ENCODE measurements at regions not wholly inside any gene's neighbourhood (a gene's known extent, or its start where the extent isn't known, plus 50 kb on each side); places are given as distances from the start of the nearest gene placed in this dataset.
"Not testable (repeated sequence)": the region's sequence is repeated elsewhere in the genome, so short reads cannot be mapped to it uniquely, and the experiment has no call there.

DNA sequence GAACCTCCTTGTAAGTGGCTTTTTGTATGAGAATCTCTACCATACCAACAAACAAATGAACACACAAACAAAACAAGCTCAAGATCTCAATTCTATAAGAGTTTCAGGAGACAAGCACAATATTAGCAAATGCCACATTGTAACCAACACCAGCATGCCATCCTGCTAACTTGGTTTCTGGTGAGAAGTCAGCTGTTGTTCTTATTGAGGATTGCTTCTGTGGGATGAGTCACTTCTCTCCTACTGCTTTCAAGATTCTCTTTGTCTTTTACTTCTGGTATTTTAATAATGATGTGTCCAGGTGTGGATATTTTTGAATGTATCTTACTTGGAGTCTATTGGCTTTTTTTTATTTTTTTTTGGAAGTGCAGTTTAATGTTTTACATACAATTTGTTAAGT, 131.7 kb downstream of the BCL2L11 start:
- no peaks in the 10 kb centered on the region for H3K36me3 ChIP-seq
- H3K9me3 ChIP-seq = no peaks in the 10 kb centered on the region
- intact Hi-C loops (cut with DNase I; ENCODE audit: low total_unique reads) = no loop called here
- H3K27me3 ChIP-seq = no peaks in the 10 kb centered on the region
- H3K4me3 ChIP-seq = no peak overlapping the region
- no peak for DNase-seq
- H3K4me1 ChIP-seq = peaks cover 0 to 9% (median 0%) of the 10 kb centered on the region in 4 donors
- no peak overlapping the region for H3K27ac ChIP-seq
- TF ChIP-seq, protein P1, sequence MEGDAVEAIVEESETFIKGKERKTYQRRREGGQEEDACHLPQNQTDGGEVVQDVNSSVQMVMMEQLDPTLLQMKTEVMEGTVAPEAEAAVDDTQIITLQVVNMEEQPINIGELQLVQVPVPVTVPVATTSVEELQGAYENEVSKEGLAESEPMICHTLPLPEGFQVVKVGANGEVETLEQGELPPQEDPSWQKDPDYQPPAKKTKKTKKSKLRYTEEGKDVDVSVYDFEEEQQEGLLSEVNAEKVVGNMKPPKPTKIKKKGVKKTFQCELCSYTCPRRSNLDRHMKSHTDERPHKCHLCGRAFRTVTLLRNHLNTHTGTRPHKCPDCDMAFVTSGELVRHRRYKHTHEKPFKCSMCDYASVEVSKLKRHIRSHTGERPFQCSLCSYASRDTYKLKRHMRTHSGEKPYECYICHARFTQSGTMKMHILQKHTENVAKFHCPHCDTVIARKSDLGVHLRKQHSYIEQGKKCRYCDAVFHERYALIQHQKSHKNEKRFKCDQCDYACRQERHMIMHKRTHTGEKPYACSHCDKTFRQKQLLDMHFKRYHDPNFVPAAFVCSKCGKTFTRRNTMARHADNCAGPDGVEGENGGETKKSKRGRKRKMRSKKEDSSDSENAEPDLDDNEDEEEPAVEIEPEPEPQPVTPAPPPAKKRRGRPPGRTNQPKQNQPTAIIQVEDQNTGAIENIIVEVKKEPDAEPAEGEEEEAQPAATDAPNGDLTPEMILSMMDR (IDR thresholded peaks at IDR 0.05) = no peak

DNA sequence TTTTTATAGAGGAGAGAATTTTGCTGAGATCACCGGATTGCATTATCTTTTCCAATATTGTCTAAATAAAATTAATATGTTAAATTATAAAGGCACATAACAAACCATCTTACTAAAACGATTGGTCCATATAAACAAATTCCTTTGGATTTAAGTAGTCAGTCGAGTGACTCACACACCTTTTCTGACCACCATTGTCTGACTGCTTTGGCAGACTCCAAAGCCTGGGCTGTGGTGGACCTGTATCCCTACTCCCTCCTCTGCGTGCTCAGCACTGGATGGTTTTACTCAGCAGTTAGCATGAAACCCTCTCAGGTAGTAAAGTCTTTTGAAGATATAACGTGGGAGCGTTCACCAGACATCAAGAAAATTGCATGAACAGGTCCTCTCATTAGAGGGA, 134.2 kb downstream of the BCL2L11 start:
- H3K4me1 ChIP-seq; H3K9me3 ChIP-seq; H3K4me3 ChIP-seq; H3K27ac ChIP-seq; DNase-seq; H3K36me3 ChIP-seq; H3K27me3 ChIP-seq; intact Hi-C loops (cut with DNase I; ENCODE audit: low total_unique reads): not testable (repeated sequence)

DNA sequence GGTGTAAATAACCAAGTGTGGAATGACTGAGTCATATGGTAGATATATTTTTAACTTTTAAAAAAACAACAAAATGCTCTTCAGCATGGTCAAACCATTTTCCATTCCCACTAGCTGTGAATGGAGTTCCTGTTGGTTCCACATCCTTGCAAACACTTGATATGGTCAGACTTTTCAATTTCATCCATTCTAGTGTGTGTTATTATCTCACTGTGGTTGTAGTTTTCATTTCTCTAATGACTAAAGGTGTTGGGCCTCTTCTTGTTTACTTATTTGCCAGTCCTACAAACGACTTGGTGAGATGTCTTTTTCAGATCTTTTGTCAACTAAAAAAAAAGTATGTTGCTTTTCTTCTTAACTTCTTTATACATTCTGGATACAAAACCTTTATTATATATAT, 135.9 kb downstream of the BCL2L11 start:
- H3K36me3 ChIP-seq; DNase-seq; H3K4me1 ChIP-seq; intact Hi-C loops (cut with DNase I; ENCODE audit: low total_unique reads); H3K27me3 ChIP-seq; H3K27ac ChIP-seq; H3K9me3 ChIP-seq; H3K4me3 ChIP-seq: not testable (repeated sequence)

DNA sequence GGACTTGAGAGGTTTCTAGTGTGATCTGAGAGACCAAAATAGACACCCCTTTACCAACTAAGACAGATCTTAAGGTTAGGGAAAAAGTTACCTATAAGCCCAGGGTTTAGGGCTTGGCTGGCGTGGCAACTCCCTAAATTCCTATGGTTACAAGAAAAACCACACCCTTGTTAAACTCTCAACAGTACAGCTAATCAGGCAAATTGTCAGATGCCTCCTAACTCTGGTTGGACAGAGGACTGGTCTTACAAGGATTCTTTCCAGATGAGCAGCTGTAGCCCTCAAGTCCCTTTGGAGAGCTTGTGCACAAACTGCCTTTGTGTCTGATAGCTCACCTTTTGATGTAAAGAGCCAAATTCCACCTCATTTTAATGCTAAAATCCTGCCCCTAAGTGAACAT, 136.9 kb downstream of the BCL2L11 start:
- H3K4me1 ChIP-seq; DNase-seq; intact Hi-C loops (cut with DNase I; ENCODE audit: low total_unique reads); H3K27me3 ChIP-seq; H3K9me3 ChIP-seq; H3K27ac ChIP-seq; H3K36me3 ChIP-seq; H3K4me3 ChIP-seq: not testable (repeated sequence)

DNA sequence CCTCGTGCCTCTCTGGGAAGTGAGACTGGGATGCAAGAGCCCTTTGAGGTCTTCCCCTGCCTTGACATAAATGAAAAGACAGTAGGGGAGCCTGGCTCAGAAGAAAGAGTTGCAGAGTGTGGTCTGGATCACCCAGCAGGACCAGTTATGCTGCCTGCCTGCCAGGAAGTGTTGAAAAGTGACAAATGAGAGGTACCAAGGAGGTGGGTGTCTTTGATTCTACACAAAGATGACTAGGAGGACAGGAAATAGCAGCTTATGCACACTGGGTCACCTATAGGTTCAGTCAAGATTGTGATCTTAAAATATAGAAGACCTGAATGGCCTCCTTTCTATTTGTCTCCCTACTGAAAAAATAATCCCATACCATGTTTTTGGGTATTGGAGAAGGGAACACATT, 137.6 kb downstream of the BCL2L11 start:
- H3K9me3 ChIP-seq; H3K36me3 ChIP-seq; H3K4me3 ChIP-seq; H3K4me1 ChIP-seq; H3K27ac ChIP-seq; DNase-seq; H3K27me3 ChIP-seq; intact Hi-C loops (cut with DNase I; ENCODE audit: low total_unique reads): not testable (repeated sequence)

DNA sequence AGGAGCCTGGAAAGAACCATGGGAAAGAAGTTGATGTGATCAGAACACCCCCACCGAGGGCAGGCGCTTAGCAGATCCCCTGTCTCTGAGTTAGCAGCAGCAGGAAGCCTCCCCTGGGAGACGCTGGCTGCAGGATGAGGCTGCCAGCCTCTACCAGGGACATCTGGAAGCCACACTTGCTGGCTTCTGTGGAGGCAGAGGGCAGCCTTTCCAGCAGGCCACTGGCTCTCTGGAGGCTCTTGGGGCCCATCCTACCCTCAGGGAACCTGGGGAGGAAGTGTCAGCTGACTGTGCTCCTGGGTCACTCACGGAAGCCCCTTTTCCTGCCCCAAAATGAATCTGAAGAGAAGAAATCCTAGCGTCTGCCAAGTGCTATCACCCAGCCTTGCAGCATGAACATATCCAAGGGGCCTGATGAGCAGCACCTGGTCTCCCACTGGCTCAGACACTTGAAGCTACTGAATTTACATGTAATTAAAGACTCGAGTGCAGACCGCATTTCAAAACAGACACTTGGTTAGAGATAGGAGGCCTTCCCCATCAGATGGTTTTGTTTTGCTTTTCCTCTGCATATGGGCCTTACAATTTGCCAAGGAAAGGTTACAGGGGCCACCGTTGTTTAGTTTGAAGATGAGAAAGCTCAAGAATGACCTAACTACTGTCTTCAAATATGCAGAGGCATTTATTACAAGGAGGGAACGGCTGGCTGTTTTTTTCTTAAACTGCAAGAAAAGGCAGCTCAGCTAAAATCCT, 142.1 kb downstream of the BCL2L11 start:
- H3K9me3 ChIP-seq; H3K27me3 ChIP-seq; DNase-seq; H3K4me1 ChIP-seq; intact Hi-C loops (cut with DNase I; ENCODE audit: low total_unique reads); H3K27ac ChIP-seq; H3K4me3 ChIP-seq; H3K36me3 ChIP-seq: not testable (repeated sequence)

DNA sequence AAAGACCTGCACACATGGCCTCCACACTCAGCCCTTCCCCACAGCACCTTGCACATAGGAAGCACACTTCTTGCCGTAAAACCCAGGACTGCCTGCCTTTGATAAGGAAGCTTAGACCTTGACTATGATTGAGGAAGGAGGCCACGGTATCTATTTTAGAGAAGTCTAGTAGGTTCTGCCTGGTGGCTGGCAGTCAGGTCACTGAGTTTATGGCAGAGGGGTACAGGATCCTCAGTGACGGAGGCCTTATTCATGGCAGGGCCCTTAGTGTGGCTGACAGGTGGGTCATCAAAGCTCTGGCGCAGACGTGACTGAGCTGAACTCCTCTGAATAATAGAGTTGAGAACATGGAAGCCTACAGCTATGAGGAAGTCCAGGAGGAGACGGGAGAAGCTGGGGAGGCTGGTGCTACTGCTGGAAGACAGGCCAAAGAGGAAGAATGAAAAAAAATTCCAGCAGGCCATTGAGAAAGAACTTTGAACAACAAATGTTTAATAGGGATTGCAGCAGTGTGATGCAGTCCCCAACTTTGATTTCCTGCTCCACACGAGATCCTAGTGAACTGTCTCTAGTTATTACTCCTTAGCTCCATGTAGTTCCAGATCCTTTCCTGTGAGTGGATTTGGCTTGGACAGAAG, 142.8 kb downstream of the BCL2L11 start:
- intact Hi-C loops (cut with DNase I; ENCODE audit: low total_unique reads); H3K36me3 ChIP-seq; H3K9me3 ChIP-seq; H3K27ac ChIP-seq; H3K4me3 ChIP-seq; H3K27me3 ChIP-seq; DNase-seq; H3K4me1 ChIP-seq: not testable (repeated sequence)

DNA sequence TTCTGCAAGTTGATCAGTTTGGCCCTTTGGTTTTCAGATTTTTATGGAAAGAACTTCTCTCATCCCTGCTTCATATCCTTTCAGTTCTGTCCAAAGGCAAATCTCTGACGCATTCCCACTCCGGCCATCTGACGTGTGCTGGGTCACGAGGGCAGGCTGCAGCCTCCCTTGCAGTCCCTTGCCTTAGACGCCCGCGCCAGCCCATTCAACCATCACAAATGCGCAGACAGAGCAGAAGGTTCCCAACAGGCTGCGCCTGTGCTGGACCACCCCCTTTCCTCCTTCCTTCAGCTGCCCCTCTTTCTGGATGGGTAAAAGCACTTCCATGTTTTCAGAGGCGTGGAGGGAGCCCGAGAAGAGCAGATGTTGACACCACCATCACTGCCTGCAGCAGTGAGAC, 144.2 kb downstream of the BCL2L11 start:
- H3K9me3 ChIP-seq; H3K4me1 ChIP-seq; intact Hi-C loops (cut with DNase I; ENCODE audit: low total_unique reads); H3K27ac ChIP-seq; H3K4me3 ChIP-seq; H3K27me3 ChIP-seq; H3K36me3 ChIP-seq; DNase-seq: not testable (repeated sequence)

DNA sequence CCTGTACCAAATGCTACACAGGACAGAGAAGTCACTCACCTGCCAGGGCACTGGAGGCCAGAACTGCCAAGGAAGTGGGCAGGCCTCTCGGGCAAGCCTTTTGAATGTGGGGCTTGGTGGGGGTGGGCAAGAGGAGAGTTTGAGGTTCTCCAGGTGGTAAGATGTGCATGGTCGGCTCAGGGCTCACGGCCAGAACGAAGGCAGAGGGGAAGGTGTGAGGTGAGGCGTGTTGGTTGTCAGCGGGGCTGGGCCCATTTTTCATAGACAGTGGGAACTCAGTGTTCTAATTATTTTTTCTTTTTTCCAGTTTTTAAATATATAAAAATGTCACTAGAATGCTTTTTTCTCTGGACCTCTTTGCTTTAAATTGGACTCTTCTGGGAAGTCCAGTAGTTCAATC, 145.8 kb downstream of the BCL2L11 start:
- H3K4me3 ChIP-seq; DNase-seq; H3K36me3 ChIP-seq; H3K4me1 ChIP-seq; intact Hi-C loops (cut with DNase I; ENCODE audit: low total_unique reads); H3K9me3 ChIP-seq; H3K27me3 ChIP-seq: not testable (repeated sequence)
- peak overlapping the region in 1 of 2 donors; percentile 29 for H3K27ac ChIP-seq

DNA sequence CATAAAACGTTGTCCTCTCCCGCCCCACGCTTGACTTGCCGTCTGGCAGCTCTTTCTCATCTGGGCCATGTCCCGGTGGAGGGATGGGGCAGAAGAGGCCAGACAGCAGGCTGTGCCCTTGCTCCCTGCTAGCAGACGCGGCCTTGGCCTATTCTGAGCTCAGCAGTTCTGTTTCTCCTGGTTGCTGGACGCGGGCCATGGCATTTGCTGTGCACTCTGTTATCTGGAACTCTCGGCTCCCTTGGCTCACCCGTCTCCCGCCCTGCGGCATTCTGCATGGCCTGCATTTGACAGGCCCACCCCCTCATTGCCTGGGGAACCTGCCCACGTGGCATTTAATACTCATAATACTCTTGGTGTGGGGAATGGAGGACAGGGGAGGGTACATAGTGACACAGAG, 146.3 kb downstream of the BCL2L11 start:
- H3K4me3 ChIP-seq; intact Hi-C loops (cut with DNase I; ENCODE audit: low total_unique reads); H3K9me3 ChIP-seq; H3K27me3 ChIP-seq; H3K36me3 ChIP-seq; H3K4me1 ChIP-seq: not testable (repeated sequence)
- peak overlapping the region in 1 of 2 donors; percentile 29 for H3K27ac ChIP-seq
- peak; percentile 59 to 87 for DNase-seq

DNA sequence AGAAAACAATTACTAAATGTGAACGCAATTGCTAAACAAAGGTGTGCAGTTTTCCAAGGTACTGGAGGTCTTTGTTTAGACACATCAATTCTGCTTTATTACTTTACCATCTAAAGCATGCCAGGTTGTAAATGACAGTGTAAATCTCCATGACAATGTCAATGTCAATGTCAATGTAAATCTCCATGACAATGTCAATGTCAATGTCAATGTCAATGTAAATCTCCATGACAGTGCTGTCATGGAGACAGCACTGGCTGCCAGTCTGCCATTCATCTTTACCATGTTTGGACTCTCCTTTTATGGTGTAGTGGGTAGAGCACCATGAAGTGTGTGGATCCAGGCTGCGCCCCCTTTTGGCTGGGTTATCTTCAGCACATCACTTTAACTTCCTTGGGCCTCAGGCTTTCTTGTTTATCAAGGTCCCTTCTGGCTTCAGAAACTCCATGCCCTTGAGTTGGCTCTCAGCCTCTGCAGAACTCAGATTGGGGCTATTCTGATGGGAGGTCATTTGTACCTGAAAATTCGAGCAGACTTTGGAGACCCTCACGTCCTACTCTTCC, 149.1 kb downstream of the BCL2L11 start:
- intact Hi-C loops (cut with DNase I; ENCODE audit: low total_unique reads); H3K27ac ChIP-seq; H3K9me3 ChIP-seq; H3K36me3 ChIP-seq; H3K27me3 ChIP-seq; DNase-seq; H3K4me3 ChIP-seq; H3K4me1 ChIP-seq: not testable (repeated sequence)

DNA sequence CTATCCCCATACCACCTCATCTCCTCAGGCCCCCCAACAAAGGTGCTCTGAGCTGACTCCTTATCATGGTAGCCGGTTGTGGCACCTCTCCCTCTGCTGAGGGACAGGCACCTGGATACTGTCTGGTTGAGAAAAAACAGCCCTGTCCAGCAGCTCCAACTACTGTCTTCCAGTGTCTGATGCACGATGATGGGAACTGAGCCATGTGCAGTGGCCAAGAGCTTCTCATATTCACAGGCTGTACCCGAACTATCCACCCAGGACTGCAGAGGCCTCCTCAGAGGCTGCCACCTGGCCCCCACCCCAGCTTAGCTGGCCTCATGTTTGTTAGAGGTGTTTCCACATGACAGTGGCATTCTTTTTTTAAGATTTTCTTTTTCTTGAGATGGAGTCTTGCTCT, 149.9 kb downstream of the BCL2L11 start:
- H3K4me1 ChIP-seq; H3K9me3 ChIP-seq; H3K4me3 ChIP-seq; intact Hi-C loops (cut with DNase I; ENCODE audit: low total_unique reads); H3K27ac ChIP-seq; DNase-seq; H3K36me3 ChIP-seq; H3K27me3 ChIP-seq: not testable (repeated sequence)

DNA sequence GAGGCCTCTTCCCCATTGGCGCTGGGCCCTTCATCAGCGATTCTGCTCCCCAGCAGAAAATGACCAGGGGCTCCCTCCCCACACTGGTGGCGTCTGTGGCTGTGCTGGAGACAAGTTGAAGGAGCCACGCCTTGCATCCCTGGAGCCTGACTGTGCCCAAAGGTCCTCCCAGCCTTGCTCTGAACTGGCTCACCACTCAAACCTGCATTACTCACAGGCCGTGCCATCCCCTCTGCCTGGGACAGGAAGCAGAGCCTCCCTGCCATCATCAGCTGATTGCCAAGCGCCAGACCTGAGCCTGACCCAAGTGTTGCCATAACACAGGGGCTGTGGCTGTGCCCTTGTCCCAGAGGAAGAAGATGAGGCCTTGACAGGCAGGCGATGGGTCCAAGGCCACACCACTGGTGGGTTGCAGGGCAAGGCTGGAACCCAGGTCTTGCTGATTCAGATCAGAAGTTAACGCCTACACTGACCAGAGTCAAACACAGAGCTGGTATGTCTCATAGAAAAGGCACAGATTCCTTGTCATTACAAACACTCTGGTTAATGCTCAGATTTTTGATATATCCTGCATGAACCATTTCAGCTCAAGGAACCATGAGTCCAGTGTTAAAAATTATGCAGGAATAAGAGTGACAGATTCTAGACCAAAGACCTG, 151.1 kb downstream of the BCL2L11 start:
- H3K27ac ChIP-seq; H3K9me3 ChIP-seq; H3K4me3 ChIP-seq; H3K4me1 ChIP-seq; DNase-seq; H3K27me3 ChIP-seq; H3K36me3 ChIP-seq; intact Hi-C loops (cut with DNase I; ENCODE audit: low total_unique reads): not testable (repeated sequence)

Measured in tibial artery (tissue), 4 donors.